GM19372 (cell line): ENCODE measurements at regions not wholly inside any gene's neighbourhood (a gene's known extent, or its start where the extent isn't known, plus 50 kb on each side); places are given as distances from the start of the nearest gene placed in this dataset.

Experiments used
- ATAC-seq: cut with Tn5 transposase; IDR thresholded peaks from one replicate; pipeline ENCODE4 v1.9.1; 2021; ENCODE audit warnings: mild to moderate bottlenecking, low read depth, moderate library complexity; ENCODE audit not compliant: unreplicated experiment

DNA sequence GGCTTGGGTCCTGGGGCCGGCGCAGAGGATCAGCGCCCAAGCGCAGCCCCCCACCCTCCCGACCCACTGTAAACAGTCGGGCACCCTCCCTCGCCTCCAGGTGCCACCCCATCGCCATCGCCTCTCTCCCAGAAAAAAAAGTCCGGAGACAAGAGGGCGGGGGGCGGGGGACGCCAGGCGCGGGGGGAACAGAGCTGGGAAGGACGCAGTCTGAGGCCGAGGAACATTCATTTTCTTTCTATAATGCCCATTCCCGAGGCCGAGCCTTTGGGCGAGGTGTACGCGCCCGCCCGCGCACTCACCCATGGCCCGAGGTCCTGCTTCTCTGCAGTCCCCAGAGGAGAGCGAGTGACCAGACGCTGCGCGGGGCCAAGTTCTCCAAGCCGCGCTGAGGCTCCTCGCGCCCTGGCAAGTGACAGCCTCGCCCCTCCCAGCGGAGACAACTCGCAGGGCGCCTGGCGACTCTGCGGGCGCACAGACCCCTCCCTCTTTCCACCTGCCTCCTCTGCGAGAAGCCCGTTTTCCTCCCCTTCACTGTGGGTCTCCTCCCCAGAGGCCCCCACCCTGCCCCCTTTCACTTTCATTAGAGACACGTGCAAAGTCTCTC is 63.5 kb upstream of the WDR17 start:
- peak; percentile 64 for ATAC-seq

DNA sequence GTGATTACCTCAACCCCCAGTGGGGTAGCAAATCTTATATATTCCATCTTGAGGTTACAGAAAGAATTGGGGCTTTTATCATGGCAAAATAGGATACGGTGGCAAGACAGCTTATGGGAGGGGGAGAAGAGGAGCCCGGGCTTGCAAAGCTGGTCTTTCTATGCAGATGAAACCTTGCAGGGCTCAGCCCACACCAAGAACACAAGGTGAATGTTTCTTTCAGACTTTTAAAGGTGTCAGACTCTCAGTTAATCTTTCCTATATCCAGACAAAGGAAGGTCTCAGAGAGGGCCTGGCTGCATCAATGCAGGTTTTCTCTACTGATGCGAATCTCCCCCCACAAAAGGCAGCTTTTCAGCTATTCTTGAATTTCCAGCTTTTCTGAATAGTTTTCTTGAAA is 59.9 kb upstream of the WDR17 start:
- ATAC-seq = no peak

DNA sequence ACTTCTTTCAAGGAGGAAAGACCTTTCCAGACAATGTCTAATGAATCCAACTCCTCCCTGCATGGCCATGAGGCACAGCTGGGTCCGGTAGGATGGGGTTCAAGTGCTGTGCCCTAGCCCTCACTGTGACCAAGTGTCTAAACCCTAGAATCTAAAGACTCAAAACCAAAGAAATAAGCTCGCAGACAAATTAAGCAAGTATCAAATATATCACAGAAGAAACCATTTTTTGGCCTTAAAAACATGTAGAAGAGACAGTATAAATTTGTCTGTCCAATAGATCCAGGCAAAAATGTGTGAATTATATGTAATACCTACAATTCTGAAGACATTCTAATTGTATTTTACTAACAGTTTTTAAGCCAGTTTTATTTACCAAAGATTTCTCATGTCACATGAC is 56.4 kb upstream of the WDR17 start:
- ATAC-seq = no peak

DNA sequence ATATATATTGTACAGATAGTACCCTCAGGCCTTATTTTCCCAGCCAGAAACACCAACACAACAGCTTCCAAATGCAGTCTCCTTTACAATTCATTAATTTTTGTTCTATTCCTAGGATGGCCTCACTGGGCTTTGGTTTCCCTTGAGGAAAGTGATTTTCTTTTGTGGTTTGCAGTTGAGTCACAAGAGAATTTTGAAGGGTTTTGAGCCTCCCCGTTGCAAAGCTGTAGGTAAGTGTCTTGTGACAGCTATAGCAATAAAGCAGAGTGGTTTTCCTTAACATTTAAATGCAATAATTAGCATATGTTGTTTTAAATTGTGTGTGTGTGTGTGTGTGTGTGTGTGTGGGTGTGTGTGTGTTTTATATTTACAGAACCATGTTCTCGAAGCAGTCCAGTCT is 54.1 kb upstream of the WDR17 start:
- ATAC-seq = no peak

DNA sequence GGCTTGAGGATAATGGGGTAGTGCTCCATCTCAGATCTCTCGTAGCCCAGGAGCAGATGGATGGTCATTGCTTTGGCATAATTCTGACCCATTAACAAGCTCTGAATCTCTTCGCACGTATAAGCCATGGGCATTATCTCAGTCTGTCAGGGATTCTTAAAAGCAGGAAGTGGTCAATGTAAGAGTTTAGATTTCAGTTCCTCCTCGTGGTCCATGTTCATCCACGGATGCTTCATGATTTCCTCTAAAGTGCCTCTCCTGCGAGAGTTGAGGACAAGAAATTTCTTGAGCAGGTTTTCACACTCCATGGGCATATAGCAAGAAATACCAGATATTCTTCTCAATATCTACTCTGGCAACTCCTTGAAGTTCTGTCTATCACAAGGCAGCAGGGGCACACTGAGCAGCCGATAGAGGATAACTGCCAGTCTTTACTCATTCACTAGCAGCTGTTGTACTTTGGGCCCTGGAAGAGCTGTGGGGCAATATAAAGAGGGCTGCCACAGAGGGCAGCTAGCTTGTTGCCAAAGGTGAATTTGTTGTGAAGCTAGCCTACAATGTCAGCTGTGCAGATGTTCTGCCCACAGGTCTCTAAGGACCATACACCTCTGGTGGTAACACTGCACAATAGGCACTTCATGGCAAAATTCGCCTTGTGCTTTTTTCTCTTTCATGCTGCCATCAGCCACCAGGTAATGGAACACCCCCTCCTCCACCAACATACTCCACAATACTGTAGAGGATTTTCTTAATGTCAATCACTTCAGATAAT is 52.0 kb upstream of the WDR17 start:
- peak; percentile 82 for ATAC-seq

DNA sequence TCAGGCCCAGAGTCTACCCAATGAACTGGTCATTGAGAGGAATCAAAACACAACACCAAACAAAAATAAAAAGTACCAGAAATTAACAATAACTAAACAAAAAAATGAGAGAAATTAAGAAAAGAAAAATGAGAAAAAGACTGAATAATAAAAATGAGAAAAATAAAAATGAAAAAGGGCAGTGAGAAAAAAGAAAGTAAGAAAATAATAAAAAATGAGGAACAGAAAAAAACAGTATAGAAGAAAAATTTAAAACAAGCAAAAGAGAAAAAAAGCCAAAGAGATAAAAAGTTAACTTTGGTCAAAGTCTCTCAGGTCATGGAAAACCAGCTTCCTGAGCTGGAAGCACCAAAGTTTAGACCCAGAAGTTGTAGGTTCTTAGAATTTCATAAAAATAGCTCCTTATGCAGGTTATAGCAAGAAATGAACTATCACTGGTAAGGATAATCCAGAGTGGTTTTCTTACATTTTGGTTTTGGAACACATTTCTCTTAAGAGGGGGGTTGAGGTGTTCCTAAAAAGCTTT is 51.0 kb upstream of the WDR17 start:
- ATAC-seq = no peak
